GM12892 (cell line): ENCODE measurements at regions not wholly inside any gene's neighbourhood (a gene's known extent, or its start where the extent isn't known, plus 50 kb on each side); places are given as distances from the start of the nearest gene placed in this dataset.
"Not testable (repeated sequence)": the region's sequence is repeated elsewhere in the genome, so short reads cannot be mapped to it uniquely, and the experiment has no call there.

ENCODE experiments used
- DNase-seq: peaks from one replicate; pipeline ENCODE4 v3.0.0; 2011; ENCODE audit not compliant: insufficient read length
- FAIRE-seq: peaks from 2 replicates; lab custom pipeline; 2011; peaks lifted over from hg19 to GRCh38; lab: Jason Lieb, UNC
- POLR2A ChIP-seq: IDR thresholded peaks from 2 replicates; pipeline ENCODE4 v1.6.1; 2011; ENCODE audit warnings: low read depth, low read length, control low read depth
- POLR2AphosphoS5 ChIP-seq: IDR thresholded peaks from 2 replicates; pipeline ENCODE4 v1.6.1; 2011; ENCODE audit warnings: low read depth, low read length, control low read depth
- TAF1 ChIP-seq: IDR thresholded peaks from 2 replicates; pipeline ENCODE4 v1.6.1; 2011; ENCODE audit warnings: low read depth, mild to moderate bottlenecking, control low read depth, low read length, borderline replicate concordance

DNA sequence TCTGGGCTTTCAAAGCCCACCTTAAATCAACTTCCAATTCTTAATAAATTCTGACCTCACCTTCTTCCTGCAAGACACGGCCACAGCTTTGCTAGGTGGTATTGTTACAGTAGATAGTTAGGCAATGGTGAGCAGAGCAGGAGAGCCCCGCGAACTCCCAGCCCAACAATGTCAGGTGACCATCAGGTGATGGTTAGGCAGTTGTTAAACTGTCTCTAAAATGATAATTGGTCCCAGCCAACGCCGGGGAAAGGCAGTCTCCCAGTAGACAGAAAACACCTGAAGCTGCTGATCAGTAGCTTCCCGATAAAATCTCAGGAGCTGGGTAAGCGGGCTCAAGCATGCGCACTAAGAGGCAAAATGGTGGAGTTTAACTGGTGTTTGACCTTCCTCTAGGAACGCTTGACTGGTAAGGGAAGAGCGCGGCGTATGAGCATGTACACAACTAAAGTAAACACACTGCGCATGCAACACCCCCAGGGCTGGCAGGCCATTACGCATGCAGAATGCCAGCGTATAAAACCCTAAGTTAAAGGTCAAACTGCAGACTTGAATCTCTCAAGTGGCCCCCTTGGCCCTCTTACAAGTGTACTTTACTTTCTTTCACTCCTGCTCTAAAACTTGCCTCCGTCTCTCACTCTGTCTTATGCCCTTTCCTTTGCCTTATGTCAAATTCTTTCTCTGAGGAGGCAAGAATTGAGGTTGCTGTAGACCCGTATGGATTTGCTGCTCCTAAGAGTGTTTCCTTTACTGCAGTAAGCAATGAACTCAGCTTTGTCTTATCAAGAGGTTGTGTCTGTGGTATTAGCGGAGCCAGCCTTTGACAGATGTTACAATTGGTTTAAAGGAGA is 113.5 kb downstream of the C12orf75 start:
- DNase-seq, result no peak
- TF ChIP-seq TAF1, result no peak
- TF ChIP-seq POLR2AphosphoS5, result no peak
- no peak for TF ChIP-seq POLR2A
- FAIRE-seq, result peak; percentile 17

DNA sequence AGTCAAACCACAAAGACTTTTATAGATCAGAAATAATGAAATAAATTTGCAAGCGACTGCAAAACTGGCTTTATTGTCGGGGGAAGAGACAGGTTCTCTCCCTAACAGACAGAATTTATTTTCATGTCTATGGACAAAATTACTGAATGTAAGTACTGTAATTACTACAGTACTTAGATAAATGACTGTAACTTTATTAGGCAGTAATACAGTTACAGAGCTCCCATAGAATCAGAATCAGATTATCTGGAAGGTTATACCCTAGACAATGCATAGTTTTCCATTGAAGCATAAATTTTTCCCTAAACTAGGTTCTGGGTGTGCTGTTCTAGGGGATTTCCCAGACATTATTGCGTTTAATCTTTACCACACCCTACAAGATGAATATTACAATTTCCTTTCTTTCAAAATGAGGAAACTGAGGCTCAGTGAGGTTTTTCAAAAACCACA is 114.2 kb downstream of the C12orf75 start:
- no peak for FAIRE-seq
- no peak for TF ChIP-seq TAF1
- no peak for DNase-seq

DNA sequence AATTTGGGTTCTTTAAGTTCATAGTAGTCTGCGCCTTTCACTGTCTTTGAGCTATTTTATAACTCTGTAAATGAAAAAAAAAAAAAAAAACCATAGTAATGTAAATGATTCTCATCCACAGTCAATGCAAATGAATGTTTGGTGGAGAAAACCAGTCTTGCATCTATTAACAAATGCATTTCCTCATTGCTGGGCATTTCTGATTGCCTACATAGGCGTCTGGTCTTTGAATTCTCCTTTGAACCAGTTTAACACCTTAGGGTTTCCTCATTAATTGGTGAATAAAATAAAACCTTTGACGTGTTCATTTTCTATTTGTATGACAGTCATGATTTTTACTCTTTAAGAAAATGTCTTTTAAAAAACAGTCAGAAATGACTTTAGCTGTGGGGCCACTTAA is 114.8 kb downstream of the C12orf75 start:
- no peak for FAIRE-seq

DNA sequence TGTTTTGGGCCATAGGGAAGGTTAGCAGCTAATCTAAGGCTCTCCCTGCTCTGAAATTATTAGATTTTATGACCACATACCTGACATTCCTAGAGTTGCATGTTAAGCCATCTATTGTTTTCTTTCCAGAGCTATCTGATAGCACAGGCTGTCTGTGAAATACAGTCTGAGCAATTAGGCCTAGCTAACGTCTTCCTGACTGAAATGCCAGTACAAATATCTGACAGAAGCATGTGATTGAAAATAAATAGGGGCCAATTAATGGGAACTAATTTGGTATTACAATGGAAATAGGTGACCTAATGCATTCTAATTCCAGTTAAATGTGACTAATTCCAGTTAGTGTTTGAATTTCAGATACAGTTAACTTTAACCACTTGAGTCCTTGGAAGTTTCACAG is 115.2 kb downstream of the C12orf75 start:
- TF ChIP-seq POLR2AphosphoS5 (no peak), POLR2A (no peak), TAF1 (no peak)
- no peak for DNase-seq

More for the DNA sequence above, 114.8 kb downstream of the C12orf75 start:
- no peak for TF ChIP-seq TAF1
- no peak for DNase-seq

DNA sequence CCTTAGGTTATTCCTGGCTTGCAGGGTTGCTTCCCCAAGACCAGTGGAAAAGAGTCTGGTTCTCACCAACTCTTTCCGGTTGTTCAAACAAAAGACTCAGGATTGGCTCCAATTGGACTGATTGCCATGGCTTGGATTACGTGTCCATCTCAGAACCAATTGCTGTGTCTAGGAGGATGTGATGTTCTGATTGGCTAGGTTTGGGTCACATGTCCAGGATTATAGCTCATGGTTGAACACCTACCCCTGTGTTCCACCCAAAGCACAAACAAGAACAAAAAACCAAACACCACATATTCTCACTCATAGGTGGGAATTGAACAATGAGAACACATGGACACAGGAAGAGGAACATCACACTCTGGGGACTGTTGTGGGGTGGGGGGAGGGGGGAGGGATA is 116.0 kb downstream of the C12orf75 start:
- not testable (repeated sequence) for FAIRE-seq, DNase-seq

More for the DNA sequence above, 115.2 kb downstream of the C12orf75 start:
- no peak for FAIRE-seq

DNA sequence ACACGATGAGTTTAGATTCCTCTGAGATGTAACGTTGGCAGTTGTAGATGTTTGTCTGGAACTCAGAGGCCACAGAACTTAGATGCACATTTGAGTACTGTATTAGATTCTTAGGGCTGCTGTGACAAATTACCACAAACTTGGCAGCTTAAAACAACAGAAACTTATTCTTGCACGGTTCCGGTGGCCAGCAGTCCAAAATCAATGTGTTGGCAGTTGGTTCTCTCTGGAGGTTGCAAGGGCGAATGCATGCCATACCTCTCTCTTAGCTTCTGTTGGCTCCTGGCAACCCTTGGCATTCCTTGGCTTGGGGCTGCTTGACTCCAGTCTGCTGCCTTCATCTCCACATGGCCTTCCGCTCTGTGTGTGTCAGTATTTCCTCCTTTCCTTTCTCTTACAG is 118.9 kb downstream of the C12orf75 start:
- FAIRE-seq (no peak), DNase-seq (no peak)
- no peak for TF ChIP-seq TAF1
- TF ChIP-seq POLR2AphosphoS5, result no peak
- TF ChIP-seq POLR2A, result no peak

DNA sequence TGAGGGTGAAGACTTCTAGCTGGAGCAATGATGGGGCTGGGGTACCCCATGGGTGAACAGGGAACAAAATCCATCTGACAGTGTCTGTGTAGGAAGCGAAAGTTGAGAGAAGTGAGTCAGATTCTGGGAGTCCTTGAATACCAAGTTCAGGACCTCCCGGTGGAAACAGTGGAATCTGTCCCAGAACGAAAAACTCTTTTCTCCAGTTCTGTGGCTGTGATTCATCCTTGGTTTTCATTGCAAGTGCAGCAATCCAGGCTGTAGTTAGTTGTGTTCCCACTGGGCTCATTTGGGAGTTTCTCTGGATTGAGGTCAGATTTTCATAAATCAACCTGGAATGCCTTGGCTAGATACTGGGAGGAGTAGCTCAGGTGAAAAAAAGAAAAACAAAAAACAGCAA is 120.7 kb downstream of the C12orf75 start:
- DNase-seq, result no peak
- TF ChIP-seq TAF1, result no peak
- no peak for TF ChIP-seq POLR2A
- FAIRE-seq, result no peak

DNA sequence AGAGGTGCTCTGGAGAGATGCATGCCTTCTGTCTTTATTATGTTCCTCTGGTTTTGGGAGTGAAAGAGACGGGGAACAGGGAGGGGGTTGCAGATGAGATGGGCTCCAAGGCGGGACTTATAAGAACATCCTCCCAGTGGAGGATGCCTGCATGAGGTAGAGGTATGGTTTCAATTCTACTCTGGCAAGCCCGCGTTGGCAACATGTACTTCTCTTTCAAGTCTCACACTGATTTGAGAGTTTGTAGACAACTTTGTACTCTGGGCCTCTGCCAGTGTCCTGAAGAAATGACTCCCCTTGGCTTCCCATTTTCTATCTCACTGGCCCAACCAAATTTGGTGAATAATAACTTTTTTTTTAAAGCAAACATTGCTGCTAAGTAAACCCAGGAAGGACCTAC is 121.3 kb downstream of the C12orf75 start:
- TF ChIP-seq POLR2A (no peak), TAF1 (no peak), POLR2AphosphoS5 (no peak)
- FAIRE-seq (no peak), DNase-seq (no peak)

DNA sequence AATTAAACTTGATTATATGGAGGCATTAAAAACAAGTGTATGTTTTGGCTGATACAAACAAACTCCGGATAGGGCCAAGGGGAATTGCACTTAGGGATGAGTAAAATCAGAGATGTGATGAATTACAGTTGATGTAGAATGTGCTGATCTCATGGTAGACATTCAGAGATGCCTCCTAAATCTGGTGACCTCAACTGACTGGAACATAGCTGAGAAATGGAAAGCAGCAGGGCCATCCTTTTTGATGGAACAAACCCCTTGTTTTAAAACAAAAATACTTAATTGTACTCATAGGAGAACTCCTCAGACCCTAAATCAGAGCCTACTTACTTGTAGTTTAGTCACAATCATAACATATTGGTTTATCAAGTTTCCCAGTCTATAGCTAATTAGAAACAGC is 122.8 kb downstream of the C12orf75 start:
- DNase-seq (no peak), FAIRE-seq (no peak)
- TF ChIP-seq TAF1, result no peak
- no peak for TF ChIP-seq POLR2A
- TF ChIP-seq POLR2AphosphoS5, result no peak

DNA sequence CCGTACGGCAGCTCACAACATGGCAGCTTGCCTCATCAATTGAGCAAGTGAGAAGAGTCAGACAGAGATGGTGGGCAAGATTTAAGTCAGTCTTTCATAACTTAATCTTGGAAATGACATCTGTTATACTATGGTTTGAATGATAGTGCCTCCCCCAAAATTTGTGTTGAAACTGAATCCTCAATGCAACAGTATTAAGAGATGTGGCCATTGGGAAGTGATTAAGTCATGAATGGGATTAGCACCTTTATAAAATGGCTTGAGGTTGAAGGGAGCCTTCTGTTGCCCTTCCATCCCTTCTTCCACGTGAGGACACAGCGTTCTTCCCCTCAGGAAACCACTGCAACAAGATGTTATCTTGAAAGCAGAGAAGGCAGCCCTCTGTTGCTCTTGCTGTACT is 124.2 kb downstream of the C12orf75 start:
- DNase-seq (no peak), FAIRE-seq (no peak)
- TF ChIP-seq POLR2AphosphoS5, result no peak

DNA sequence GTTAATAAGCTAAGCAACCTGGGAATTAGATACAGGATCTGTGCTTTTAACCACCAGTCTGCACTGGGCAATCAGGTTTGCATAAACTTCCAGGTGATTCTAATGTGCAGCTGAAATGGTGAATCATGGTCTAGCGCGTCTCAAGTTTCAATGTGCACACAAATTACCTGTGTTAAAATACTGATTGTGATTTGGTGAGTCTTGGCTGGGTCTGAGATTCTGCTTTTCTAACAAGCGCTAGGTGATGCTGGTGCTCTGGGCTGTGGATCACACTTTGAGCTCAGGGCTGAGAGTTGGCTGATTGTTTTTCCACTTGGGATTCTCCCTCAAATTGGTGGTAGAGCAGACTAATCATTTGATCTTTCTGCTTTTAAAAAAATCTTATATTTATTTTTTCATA is 124.8 kb downstream of the C12orf75 start:
- TF ChIP-seq TAF1 (no peak), POLR2AphosphoS5 (no peak), POLR2A (no peak)
- FAIRE-seq (no peak), DNase-seq (no peak)

DNA sequence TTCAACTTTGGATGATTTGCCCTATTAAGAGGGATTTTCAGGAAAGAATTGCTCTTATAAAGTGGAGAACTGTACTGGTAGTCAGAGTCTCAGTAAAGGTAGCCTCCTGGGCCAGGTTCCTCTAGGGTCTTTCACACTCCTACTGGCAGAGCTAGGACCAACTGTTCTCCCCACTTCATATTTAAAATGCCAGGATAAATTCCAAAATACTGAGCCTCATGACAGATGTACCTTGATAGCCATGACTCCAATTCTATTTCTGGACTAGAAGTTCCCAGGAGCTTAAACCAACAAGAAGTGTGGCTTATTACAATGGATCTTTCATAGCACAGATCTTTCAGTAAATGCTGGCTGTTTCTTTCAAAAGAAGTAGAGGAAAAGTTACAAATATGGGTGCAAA is 126.5 kb downstream of the C12orf75 start:
- DNase-seq, result no peak
- no peak for TF ChIP-seq TAF1
- TF ChIP-seq POLR2A, result no peak
- TF ChIP-seq POLR2AphosphoS5, result no peak
- no peak for FAIRE-seq

DNA sequence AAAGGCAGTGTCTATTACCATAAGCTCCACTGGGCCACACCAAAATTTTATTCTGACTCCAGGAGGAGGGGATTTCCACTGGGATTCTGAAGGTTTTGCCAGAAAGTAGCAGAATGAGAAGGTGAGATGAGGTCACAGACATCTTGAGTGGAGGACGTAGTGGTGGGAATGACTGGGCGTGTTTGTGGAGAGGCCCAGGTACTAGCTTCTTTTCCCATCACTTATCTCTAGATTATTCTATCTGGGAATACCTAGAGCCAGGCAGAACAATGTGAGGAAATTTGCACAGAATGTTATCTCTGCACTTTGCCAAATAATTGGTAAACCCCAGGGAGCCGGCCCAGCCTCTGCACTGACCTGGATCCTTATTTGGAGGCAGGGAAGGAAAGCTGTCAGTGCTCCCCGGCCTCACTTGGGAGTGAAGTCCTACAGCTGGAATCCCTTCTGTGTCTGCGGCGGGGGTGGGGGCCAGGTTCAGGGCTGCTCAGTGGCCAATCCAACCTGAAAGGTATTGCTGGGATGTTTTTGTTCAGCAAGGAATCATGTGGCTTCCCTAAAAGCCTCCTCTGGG is 129.4 kb downstream of the C12orf75 start:
- TF ChIP-seq POLR2AphosphoS5 (no peak), TAF1 (no peak), POLR2A (no peak)
- DNase-seq, result no peak
- no peak for FAIRE-seq
